Psoas muscle (tissue), 7 donors: ENCODE measurements at regions not wholly inside any gene's neighbourhood (a gene's known extent, or its start where the extent isn't known, plus 50 kb on each side); places are given as distances from the start of the nearest gene placed in this dataset.

ENCODE experiments used
- ATAC-seq, 4 donors: fragments of 200-7000 bp; cut with Tn5 transposase; one replicate each; pipeline ENCODE4 v1.9.1; 2020; ENCODE audit warnings: moderate library complexity in 3 of 4, mild to moderate bottlenecking in 2 of 4
- DNase-seq, 2 donors: peaks; one replicate each; pipeline ENCODE4 v3.0.0-alpha.2; 2020
- H3K27ac ChIP-seq: fragments of 200-600 bp; one replicate; pipeline ENCODE4 v1.8.0; 2022
- H3K27me3 ChIP-seq, 3 donors: fragments of 200-600 bp in 1 of 3; one replicate each; pipeline versions ENCODE4 v1.6.1 to v1.8.0; 2013 to 2022; ENCODE audit warnings: low read length in 2 of 3, mild to moderate bottlenecking in 2 of 3, moderate library complexity in 1 of 3; ENCODE audit not compliant: insufficient read depth in 3 of 3
- H3K36me3 ChIP-seq, 2 donors: fragments of 200-600 bp in 1 of 2; one replicate each; pipeline versions ENCODE4 v1.6.1 to v1.8.0; 2013 to 2022; ENCODE audit warnings: low read depth in 1 of 2, mild to moderate bottlenecking in 1 of 2, moderate library complexity in 1 of 2; ENCODE audit not compliant: insufficient read depth in 1 of 2
- H3K4me1 ChIP-seq: fragments of 200-600 bp; one replicate; pipeline ENCODE4 v1.8.0; 2022
- H3K4me3 ChIP-seq: fragments of 200-600 bp; one replicate; pipeline ENCODE4 v1.8.0; 2022; ENCODE audit warnings: mild to moderate bottlenecking
- H3K9me3 ChIP-seq: fragments of 200-600 bp; one replicate; pipeline ENCODE4 v1.8.0; 2022
- CTCF ChIP-seq: fragments of 200-600 bp; IDR thresholded peaks from one replicate; pipeline ENCODE4 v1.8.0; 2022; ENCODE audit warnings: antibody characterized with exemption
- WGBS, 3 donors: extraction: QIAGEN DNeasy Blood & Tissue Kit; methylation state at CpG; one replicate each; pipeline versions ENCODE4 v1.1.6 to v1.1.7; 2013; 5-methylcytosine and 5-hydroxymethylcytosine counted together
- intact Hi-C, 2 donors: fragments of 100-400 bp; cut with DNase I; formaldehyde crosslinking; loops; one replicate each; pipeline versions ENCODE4 v1.11.0 to v1.14.2; 2022
- donor health status: healthy with polysubstance abuse.
- donor health status: DM: no; HTN: no; CAD: no; lungs with moderate emphysema.
- donor health status: Bipolar disorder and iron deficiency.
- donor health status: healthy.
- donor health status: DM: yes; HTN: yes; CAD: no.
- donor health status: DM: no; HTN: no; CAD: no.
- donor health status: DM: yes; HTN: yes; CAD: no.

GRCh38 chr1:186615332-186615731 lies 64.9 kb downstream of the PTGS2 start:
- intact Hi-C loops = no loop called here
- Histone ChIP-seq H3K4me1 (no peaks in the 10 kb centered on the region), H3K9me3 (no peaks in the 10 kb centered on the region), H3K27me3 (no peaks in the 10 kb centered on the region), H3K27ac (no peak overlapping the region), H3K36me3 (no peaks in the 10 kb centered on the region), H3K4me3 (no peak overlapping the region)
- WGBS, 3 donors = 41 to 58% (median 51%) methylated on average over 4 of the region's 4 CpGs
- ATAC-seq (no peak), DNase-seq (no peak)
- TF ChIP-seq CTCF = no peak

GRCh38 chr1:186611156-186611555 lies 69.1 kb downstream of the PTGS2 start:
- intact Hi-C loops = no loop called here
- no peak for ATAC-seq
- DNase-seq = no peak
- no peaks in the 10 kb centered on the region for H3K27me3 ChIP-seq
- H3K27ac ChIP-seq = no peak overlapping the region
- 89 to 94% (median 93%) methylated on average over 3 of the region's 3 CpGs for WGBS, 3 donors
- H3K9me3 ChIP-seq = no peaks in the 10 kb centered on the region
- TF ChIP-seq CTCF = no peak
- no peaks in the 10 kb centered on the region for H3K4me1 ChIP-seq
- no peaks in the 10 kb centered on the region for H3K36me3 ChIP-seq
- no peak overlapping the region for H3K4me3 ChIP-seq

GRCh38 chr1:186609183-186609582 lies 71.0 kb downstream of the PTGS2 start:
- no peaks in the 10 kb centered on the region for H3K9me3 ChIP-seq
- no peak for TF ChIP-seq CTCF
- DNase-seq (no peak), ATAC-seq (no peak)
- no peaks in the 10 kb centered on the region for H3K4me1 ChIP-seq
- H3K27ac ChIP-seq = no peak overlapping the region
- no peaks in the 10 kb centered on the region for H3K27me3 ChIP-seq
- no peak overlapping the region for H3K4me3 ChIP-seq
- no peaks in the 10 kb centered on the region for H3K36me3 ChIP-seq
- intact Hi-C loops = no loop called here

GRCh38 chr1:186605762-186606350 lies 74.4 kb downstream of the PTGS2 start:
- DNase-seq = no peak
- intact Hi-C loops = no loop called here
- Histone ChIP-seq H3K4me1 (no peaks in the 10 kb centered on the region), H3K27me3 (no peaks in the 10 kb centered on the region), H3K4me3 (no peak overlapping the region), H3K36me3 (no peaks in the 10 kb centered on the region), H3K27ac (no peak overlapping the region), H3K9me3 (no peaks in the 10 kb centered on the region)
- peak; percentile 20 for TF ChIP-seq CTCF
- WGBS, 3 donors = 39 to 50% (median 40%) methylated on average over 4 of the region's 4 CpGs
- ATAC-seq = no peak

- Histone ChIP-seq H3K9me3 (peaks cover 6% of the 10 kb centered on the region), H3K27me3 (no peaks in the 10 kb centered on the region), H3K36me3 (no peaks in the 10 kb centered on the region), H3K27ac (no peak overlapping the region), H3K4me3 (no peak overlapping the region), H3K4me1 (no peaks in the 10 kb centered on the region)
- no peak for DNase-seq
- ATAC-seq = no peak
- no peak for TF ChIP-seq CTCF
- intact Hi-C loops = no loop called here
- WGBS, 3 donors = 78 to 86% (median 84%) methylated on average over 3 of the region's 3 CpGs
Measured at GRCh38 chr1:186595969-186596368, 84.3 kb downstream of the PTGS2 start.
